ENCODE measurements at regions not wholly inside any gene's neighbourhood (a gene's known extent, or its start where the extent isn't known, plus 50 kb on each side); places are given as distances from the start of the nearest gene placed in this dataset.

- DNase-seq (no peak), ATAC-seq (no peak)
- Histone ChIP-seq H3K27me3 (peaks cover 0 to 11% (median 0%) of the 10 kb centered on the region in 9 donors), H3K4me3 (no peak overlapping the region), H3K4me1 (no peaks in the 10 kb centered on the region), H3K9me3 (no peaks in the 10 kb centered on the region), H3K36me3 (no peaks in the 10 kb centered on the region), H3K27ac (no peak overlapping the region)
- TF ChIP-seq POLR2A (IDR thresholded peaks at IDR 0.05), result no peak
- TF ChIP-seq, protein P1, sequence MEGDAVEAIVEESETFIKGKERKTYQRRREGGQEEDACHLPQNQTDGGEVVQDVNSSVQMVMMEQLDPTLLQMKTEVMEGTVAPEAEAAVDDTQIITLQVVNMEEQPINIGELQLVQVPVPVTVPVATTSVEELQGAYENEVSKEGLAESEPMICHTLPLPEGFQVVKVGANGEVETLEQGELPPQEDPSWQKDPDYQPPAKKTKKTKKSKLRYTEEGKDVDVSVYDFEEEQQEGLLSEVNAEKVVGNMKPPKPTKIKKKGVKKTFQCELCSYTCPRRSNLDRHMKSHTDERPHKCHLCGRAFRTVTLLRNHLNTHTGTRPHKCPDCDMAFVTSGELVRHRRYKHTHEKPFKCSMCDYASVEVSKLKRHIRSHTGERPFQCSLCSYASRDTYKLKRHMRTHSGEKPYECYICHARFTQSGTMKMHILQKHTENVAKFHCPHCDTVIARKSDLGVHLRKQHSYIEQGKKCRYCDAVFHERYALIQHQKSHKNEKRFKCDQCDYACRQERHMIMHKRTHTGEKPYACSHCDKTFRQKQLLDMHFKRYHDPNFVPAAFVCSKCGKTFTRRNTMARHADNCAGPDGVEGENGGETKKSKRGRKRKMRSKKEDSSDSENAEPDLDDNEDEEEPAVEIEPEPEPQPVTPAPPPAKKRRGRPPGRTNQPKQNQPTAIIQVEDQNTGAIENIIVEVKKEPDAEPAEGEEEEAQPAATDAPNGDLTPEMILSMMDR (IDR thresholded peaks at IDR 0.05), result no peak
- WGBS, 4 donors, result 74 to 91% (median 88%) methylated on average over 9 to 12 of the region's 12 CpGs
- intact Hi-C loops (cut with DNase I), result no loop called here
These were observed 393.4 kb upstream of the CCDC196 start for GRCh38 chr14:66092748-66093147.

DNA sequence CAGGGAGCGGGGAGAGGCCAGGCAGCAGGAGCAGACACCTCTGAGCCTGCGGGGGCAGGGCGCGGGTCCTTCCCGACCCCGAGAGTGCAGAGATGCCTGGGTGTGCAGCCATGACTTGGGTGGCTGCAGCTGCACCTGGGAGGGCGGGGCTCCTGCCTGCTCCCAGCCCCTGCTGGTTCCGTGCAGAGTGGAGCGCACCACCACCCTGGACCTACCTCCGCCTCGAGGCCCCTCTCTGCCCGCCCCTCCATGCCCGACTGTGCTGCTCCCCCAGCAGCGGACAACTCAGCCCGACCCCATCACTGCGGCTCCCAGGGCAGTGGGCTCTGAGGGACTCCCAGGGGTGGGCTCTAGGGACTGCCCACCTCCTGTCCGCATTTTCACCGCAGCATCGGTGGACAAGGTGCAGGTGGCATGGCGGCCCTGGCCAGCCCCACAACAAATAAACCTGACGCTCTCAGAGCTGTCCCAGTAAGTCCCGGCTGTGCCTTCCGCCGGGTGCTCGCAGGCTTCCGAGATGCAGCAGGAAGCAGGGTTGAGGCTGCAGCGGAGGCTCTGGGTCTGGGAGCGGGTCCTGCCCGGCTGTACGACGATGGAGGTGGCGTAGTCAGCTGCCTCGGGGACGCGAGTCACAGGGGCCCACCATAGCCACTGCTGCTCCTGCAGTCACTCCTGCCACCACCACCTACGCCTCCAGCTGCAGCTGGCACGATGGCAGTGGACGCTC, 392.0 kb upstream of the CCDC196 start:
- ATAC-seq (no peak), DNase-seq (no peak)
- 90 to 93% (median 92%) methylated on average over 25 to 38 of the region's 38 CpGs for WGBS, 4 donors
- intact Hi-C loops (cut with DNase I), result no loop called here
- no peaks in the 10 kb centered on the region for H3K4me1 ChIP-seq
- H3K36me3 ChIP-seq, result no peaks in the 10 kb centered on the region
- H3K27ac ChIP-seq, result no peak overlapping the region
- TF ChIP-seq POLR2A (IDR thresholded peaks at IDR 0.05), result no peak
- TF ChIP-seq, protein P1 (IDR thresholded peaks at IDR 0.05), result no peak
- H3K27me3 ChIP-seq, result peaks cover 0 to 11% (median 0%) of the 10 kb centered on the region in 9 donors
- no peak overlapping the region for H3K4me3 ChIP-seq
- H3K9me3 ChIP-seq, result no peaks in the 10 kb centered on the region

DNA sequence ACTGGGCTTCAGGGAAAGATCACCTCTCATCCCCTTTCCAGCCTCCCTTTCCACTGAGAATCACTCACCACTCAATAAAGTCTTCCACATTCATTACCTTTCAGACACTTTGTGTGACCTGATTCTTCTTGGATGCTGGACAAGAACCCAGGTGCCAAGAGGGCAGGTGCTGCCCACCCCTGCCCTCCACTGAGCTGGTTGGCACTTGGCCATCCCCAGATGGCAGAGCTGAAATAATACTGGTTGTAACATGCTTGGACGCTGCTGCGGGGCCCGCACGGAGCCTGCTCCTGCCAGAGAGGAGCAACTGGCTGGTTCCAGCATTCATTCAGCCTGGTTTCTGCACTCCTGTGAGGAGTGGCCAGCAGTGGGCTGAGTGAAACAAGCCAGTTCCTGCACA, 386.7 kb upstream of the CCDC196 start:
- no peak overlapping the region for H3K4me3 ChIP-seq
- intact Hi-C loops (cut with DNase I), result no loop called here
- TF ChIP-seq POLR2A (IDR thresholded peaks at IDR 0.05), result no peak
- TF ChIP-seq, protein P1 (IDR thresholded peaks at IDR 0.05), result no peak
- WGBS, 4 donors, result 84 to 94% (median 90%) methylated on average over 4 of the region's 4 CpGs
- DNase-seq, result no peak
- peaks cover 0 to 5% (median 0%) of the 10 kb centered on the region in 9 donors for H3K27me3 ChIP-seq
- no peaks in the 10 kb centered on the region for H3K36me3 ChIP-seq
- no peaks in the 10 kb centered on the region for H3K4me1 ChIP-seq
- H3K27ac ChIP-seq, result no peak overlapping the region
- H3K9me3 ChIP-seq, result no peaks in the 10 kb centered on the region
- ATAC-seq, result no peak

GRCh38 chr14:66099931-66100330, 386.2 kb upstream of the CCDC196 start:
- no peak for TF ChIP-seq POLR2A (IDR thresholded peaks at IDR 0.05)
- TF ChIP-seq, protein P1 (IDR thresholded peaks at IDR 0.05), result no peak
- 83 to 97% (median 86%) methylated on average over 1 of the region's 1 CpG for WGBS, 4 donors
- Histone ChIP-seq H3K27me3 (peaks cover 0 to 3% (median 0%) of the 10 kb centered on the region in 9 donors), H3K9me3 (no peaks in the 10 kb centered on the region), H3K36me3 (no peaks in the 10 kb centered on the region), H3K27ac (no peak overlapping the region), H3K4me3 (no peak overlapping the region), H3K4me1 (no peaks in the 10 kb centered on the region)
- DNase-seq (no peak), ATAC-seq (no peak)
- intact Hi-C loops (cut with DNase I), result no loop called here
